Panc1 (cell line): ENCODE measurements at regions not wholly inside any gene's neighbourhood (a gene's known extent, or its start where the extent isn't known, plus 50 kb on each side); places are given as distances from the start of the nearest gene placed in this dataset.

ENCODE experiments used
- ATAC-seq: fragments of 200-7000 bp; cut with Tn5 transposase; 2 replicates; pipeline ENCODE4 v1.9.1; 2020; ENCODE audit warnings: mild to moderate bottlenecking, moderate library complexity
- BruUV-seq: library from RNA; stranded (reverse); fragments of 400-500 nt; replicated peaks from 2 replicates; lab custom pipeline; 2021; lab: Mats Ljungman, UMichigan
- CTCF ChIA-PET: fragments of 300-600 bp; sonication (Branson Sonifier 250); formaldehyde crosslinking; loops from one replicate; lab custom pipeline; 2022; ENCODE audit warnings: antibody characterized with exemption; lab: Charles Lee
- POLR2A ChIA-PET: fragments of 300-600 bp; sonication (Branson Sonifier 250); formaldehyde crosslinking; loops from one replicate; lab custom pipeline; 2022; ENCODE audit warnings: antibody characterized with exemption; lab: Charles Lee
- DNase-seq: peaks from one replicate; pipeline ENCODE4 v3.0.0-alpha.2; 2010; ENCODE audit warnings: low read depth, low spot score
- H3K27ac ChIP-seq: 2 replicates; pipeline ENCODE4 v1.5.1; 2011; ENCODE audit warnings: mild to moderate bottlenecking, low read length, inconsistent platforms
- H3K27me3 ChIP-seq: fragments of 200-500 bp; sonication (Bioruptor generic); 2 replicates; pipeline ENCODE4 v1.6.0; 2014; ENCODE audit warnings: low read length, inconsistent platforms; ENCODE audit not compliant: control insufficient read depth, insufficient read depth
- H3K36me3 ChIP-seq: fragments of 200-500 bp; sonication (Bioruptor generic); 2 replicates; pipeline ENCODE4 v1.5.1; 2014; ENCODE audit warnings: inconsistent platforms, mild to moderate bottlenecking, low read length, moderate library complexity; ENCODE audit not compliant: control insufficient read depth, insufficient read depth
- H3K4me1 ChIP-seq: 2 replicates; pipeline ENCODE4 v1.5.1; 2011; ENCODE audit warnings: inconsistent platforms, mild to moderate bottlenecking, low read length, moderate library complexity; ENCODE audit not compliant: control insufficient read depth, insufficient read depth
- H3K4me3 ChIP-seq, 2 experiments: 2 replicates each; pipeline ENCODE4 v1.5.1; 2011 to 2012; ENCODE audit warnings: low read depth in 2 of 2, low read length in 2 of 2, mild to moderate bottlenecking in 2 of 2, inconsistent platforms in 1 of 2, moderate library complexity in 1 of 2
- H3K9me3 ChIP-seq: fragments of 200-500 bp; sonication (Bioruptor generic); 2 replicates; pipeline ENCODE4 v1.5.1; 2014; ENCODE audit warnings: low read depth, mild to moderate bottlenecking, inconsistent platforms, low read length, moderate library complexity; ENCODE audit not compliant: control insufficient read depth, insufficient read depth
- CTCF ChIP-seq: fragments of 450-650 bp; IDR thresholded peaks from 2 replicates; pipeline ENCODE4 v1.5.1; 2017; ENCODE audit warnings: mild to moderate bottlenecking
- POLR2AphosphoS5 ChIP-seq: IDR thresholded peaks from 2 replicates; pipeline ENCODE4 v1.6.1; 2012; ENCODE audit warnings: mild to moderate bottlenecking, low read depth, low read length, moderate library complexity
- REST ChIP-seq, 2 experiments: IDR thresholded peaks; 2 replicates each; pipeline ENCODE4 v1.6.1; 2011 to 2012; ENCODE audit warnings: low read depth in 2 of 2, control low read depth in 1 of 2, low read length in 1 of 2, mild to moderate bottlenecking in 1 of 2, moderate library complexity in 1 of 2; ENCODE audit not compliant: insufficient read depth in 1 of 2
- SIN3A ChIP-seq: IDR thresholded peaks from 2 replicates; pipeline ENCODE4 v1.6.1; 2012; ENCODE audit warnings: low read depth, mild to moderate bottlenecking, low read length, moderate library complexity, borderline replicate concordance; ENCODE audit not compliant: insufficient read depth
- TCF7L2 ChIP-seq: IDR thresholded peaks from 2 replicates; pipeline ENCODE4 v1.6.1; 2011; ENCODE audit warnings: mild to moderate bottlenecking, low read depth, low read length, inconsistent platforms
- in situ Hi-C: cut with HindIII; loops from 2 replicates; pipeline ENCODE4 v1.10.0; 2016; ENCODE audit warnings: low sequenced_read_pairs, low pct_unique_long_range_greater_than_20kb
- intact Hi-C: fragments of 100-400 bp; cut with micrococcal nuclease; formaldehyde crosslinking; loops from one replicate; pipeline ENCODE4 v1.10.0; 2022; ENCODE audit not compliant: unreplicated experiment

GRCh38 chr6:165012183-165012582, 297.2 kb downstream of the C6orf118 start:
- ChIA-PET CTCF (no interaction called here), POLR2A (no interaction called here)
- no TSS peak for BruUV-seq
- no peak overlapping the region for H3K27ac ChIP-seq
- H3K27me3 ChIP-seq: no peaks in the 10 kb centered on the region
- in situ Hi-C loops (no loop called here), intact Hi-C loops (no loop called here)
- no peaks in the 10 kb centered on the region for H3K36me3 ChIP-seq
- TF ChIP-seq POLR2AphosphoS5 (no peak), CTCF (no peak), SIN3A (no peak), TCF7L2 (no peak), REST (IDR thresholded peaks at IDR 0.05; ENCODE audit: insufficient read depth in 1 of 2, low read depth in 2 of 2, low read length in 1 of 2) (no peak)
- ATAC-seq (no peak), DNase-seq (no peak)
- no peak overlapping the region for H3K4me3 ChIP-seq
- no peaks in the 10 kb centered on the region for H3K4me1 ChIP-seq
- H3K9me3 ChIP-seq: no peaks in the 10 kb centered on the region

GRCh38 chr6:165010556-165011535, 298.6 kb downstream of the C6orf118 start:
- DNase-seq (no peak), ATAC-seq (no peak)
- BruUV-seq: no TSS peak
- in situ Hi-C loops: no loop called here
- intact Hi-C loops: no loop called here
- Histone ChIP-seq H3K27ac (no peak overlapping the region), H3K36me3 (no peaks in the 10 kb centered on the region), H3K4me3 (no peak overlapping the region), H3K9me3 (peaks cover 1% of the 10 kb centered on the region; the same call in 1 of the 2 replicates), H3K27me3 (no peaks in the 10 kb centered on the region), H3K4me1 (no peaks in the 10 kb centered on the region)
- TF ChIP-seq TCF7L2: no peak
- no peak for TF ChIP-seq SIN3A
- no peak for TF ChIP-seq CTCF
- TF ChIP-seq REST (IDR thresholded peaks at IDR 0.05; ENCODE audit: insufficient read depth in 1 of 2, low read depth in 2 of 2, low read length in 1 of 2): no peak
- TF ChIP-seq POLR2AphosphoS5: no peak
- POLR2A ChIA-PET: no interaction called here
- CTCF ChIA-PET: no interaction called here
